Neuronal stem cell (in vitro differentiated cells): ENCODE measurements at regions not wholly inside any gene's neighbourhood (a gene's known extent, or its start where the extent isn't known, plus 50 kb on each side); places are given as distances from the start of the nearest gene placed in this dataset.

Experiments used
- DNase-seq: peaks from one replicate; pipeline ENCODE4 v3.0.0-alpha.2; 2013; ENCODE audit warnings: low spot score
- H2AFZ ChIP-seq: one replicate; pipeline ENCODE4 v1.6.1; 2013; ENCODE audit warnings: mild to moderate bottlenecking, low read length, inconsistent platforms
- H2AK5ac ChIP-seq: 2 replicates; pipeline ENCODE4 v1.6.1; 2013; ENCODE audit warnings: low read depth, mild to moderate bottlenecking, inconsistent platforms, low read length, moderate library complexity, mixed read lengths
- H2BK120ac ChIP-seq: 2 replicates; pipeline ENCODE4 v1.6.1; 2013; ENCODE audit warnings: low read depth, mild to moderate bottlenecking, inconsistent platforms, low read length, moderate library complexity, mixed read lengths
- H2BK12ac ChIP-seq: one replicate; pipeline ENCODE4 v1.6.1; 2013; ENCODE audit warnings: low read length, inconsistent platforms
- H2BK15ac ChIP-seq: 2 replicates; pipeline ENCODE4 v1.6.1; 2013; ENCODE audit warnings: mild to moderate bottlenecking, low read length, inconsistent platforms, mixed read lengths
- H2BK5ac ChIP-seq: one replicate; pipeline ENCODE4 v1.6.1; 2013; ENCODE audit warnings: inconsistent platforms, mild to moderate bottlenecking, low read length, moderate library complexity
- H3K14ac ChIP-seq: one replicate; pipeline ENCODE4 v1.6.1; 2013; ENCODE audit warnings: low read length, inconsistent platforms
- H3K18ac ChIP-seq: 2 replicates; pipeline ENCODE4 v1.6.1; 2013; ENCODE audit warnings: low read length, inconsistent platforms
- H3K23ac ChIP-seq: 2 replicates; pipeline ENCODE4 v1.6.1; 2013; ENCODE audit warnings: low read depth, mild to moderate bottlenecking, mixed read lengths, low read length, inconsistent platforms; ENCODE audit not compliant: poor library complexity
- H3K27ac ChIP-seq: replicated peaks from 3 replicates; pipeline ENCODE4 v1.5.1; 2013; ENCODE audit warnings: low read length, inconsistent platforms
- H3K27me3 ChIP-seq, 3 experiments: 2 replicates each; pipeline ENCODE4 v1.6.1; 2013; ENCODE audit warnings: low read length in 3 of 3, mild to moderate bottlenecking in 2 of 3, inconsistent platforms in 1 of 3, low read depth in 1 of 3, mixed read lengths in 1 of 3, moderate library complexity in 1 of 3; ENCODE audit not compliant: control insufficient read depth in 3 of 3, insufficient read depth in 3 of 3
- H3K36me3 ChIP-seq, 2 donors: replicated peaks in 1 of 2; 2 replicates each; pipeline ENCODE4 v1.6.1; 2013; ENCODE audit warnings: low read length in 2 of 2; ENCODE audit not compliant: control insufficient read depth in 2 of 2, insufficient read depth in 2 of 2
- H3K4ac ChIP-seq: 2 replicates; pipeline ENCODE4 v1.6.1; 2013; ENCODE audit warnings: inconsistent platforms, mild to moderate bottlenecking, low read length, moderate library complexity
- H3K4me1 ChIP-seq, 2 donors: 1 replicate in 1 of 2; 2 replicates in 1 of 2; pipeline ENCODE4 v1.6.1; 2013; ENCODE audit warnings: low read length in 2 of 2, low read depth in 1 of 2; ENCODE audit not compliant: control insufficient read depth in 2 of 2, insufficient read depth in 1 of 2
- H3K4me2 ChIP-seq: one replicate; pipeline ENCODE4 v1.6.1; 2013; ENCODE audit warnings: mild to moderate bottlenecking, low read length, inconsistent platforms; ENCODE audit not compliant: insufficient read depth, poor library complexity, severe bottlenecking
- H3K4me3 ChIP-seq, 2 donors: 2 replicates each; pipeline ENCODE4 v1.5.1; 2013; ENCODE audit warnings: low read length in 2 of 2, mild to moderate bottlenecking in 2 of 2, inconsistent platforms in 1 of 2, moderate library complexity in 1 of 2
- H3K79me1 ChIP-seq: one replicate; pipeline ENCODE4 v1.6.1; 2013; ENCODE audit warnings: low read depth, mild to moderate bottlenecking, inconsistent platforms, low read length, moderate library complexity
- H3K9ac ChIP-seq: one replicate; pipeline ENCODE4 v1.6.1; 2013; ENCODE audit warnings: mild to moderate bottlenecking, low read depth, low read length, inconsistent platforms; ENCODE audit not compliant: poor library complexity
- H3K9me3 ChIP-seq, 2 donors: replicated peaks in 1 of 2; 2 replicates each; pipeline versions ENCODE3 to v1.6.1; 2013; ENCODE audit warnings: low read length in 2 of 2, mild to moderate bottlenecking in 2 of 2, inconsistent platforms in 1 of 2, low read depth in 1 of 2, mixed read lengths in 1 of 2, moderate library complexity in 1 of 2; ENCODE audit not compliant: control insufficient read depth in 2 of 2, insufficient read depth in 1 of 2
- H4K8ac ChIP-seq: one replicate; pipeline ENCODE4 v1.6.1; 2013; ENCODE audit warnings: low read depth, mild to moderate bottlenecking, inconsistent platforms, low read length, moderate library complexity
- H4K91ac ChIP-seq: one replicate; pipeline ENCODE4 v1.6.1; 2013; ENCODE audit warnings: low read length, low read depth, mild to moderate bottlenecking, inconsistent platforms; ENCODE audit not compliant: poor library complexity
- WGBS, 2 donors: extraction: QIAGEN DNeasy Blood & Tissue Kit; methylation state at CpG; one replicate each; pipeline ENCODE4 v1.1.7; 2013; ENCODE audit warnings: missing lambda C conversion rate in 2 of 2, mixed read lengths in 1 of 2; ENCODE audit not compliant: insufficient read length in 2 of 2, insufficient replicate concordance in 1 of 2; ENCODE audit errors: extremely low coverage in 2 of 2; 5-methylcytosine and 5-hydroxymethylcytosine counted together

DNA sequence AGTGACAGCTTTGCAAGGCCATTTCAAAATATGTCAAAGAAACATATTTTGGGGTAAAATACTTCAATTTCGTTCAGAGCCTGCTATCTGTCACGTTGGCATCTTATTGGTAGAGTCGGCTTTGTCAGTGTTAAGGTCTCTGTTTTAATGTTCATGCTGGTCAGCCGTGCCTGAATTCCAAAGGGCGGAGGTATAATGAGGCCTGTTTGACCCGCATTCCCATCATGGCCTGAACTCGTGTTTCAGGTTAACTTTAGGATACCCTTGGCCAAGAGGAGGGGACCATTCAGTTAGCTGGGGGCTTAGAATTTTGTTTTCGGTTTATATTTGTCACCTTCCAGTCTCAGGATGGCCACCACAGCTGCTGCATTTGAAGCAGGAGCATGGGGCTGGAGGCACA, 236.4 kb downstream of the NFATC2 start:
- DNase-seq = no peak
- no peak overlapping the region for H3K14ac ChIP-seq
- peaks cover 0 to 9% of the 10 kb centered on the region in 2 donors for H3K9me3 ChIP-seq
- H2BK12ac ChIP-seq = no peak overlapping the region
- no peaks in the 10 kb centered on the region for H3K79me1 ChIP-seq
- H3K4me2 ChIP-seq = no peak overlapping the region
- no peak overlapping the region for H2AFZ ChIP-seq
- peak overlapping the region; percentile 26 for H2AK5ac ChIP-seq
- H4K91ac ChIP-seq = no peak overlapping the region
- no peak overlapping the region for H3K27ac ChIP-seq
- no peak overlapping the region for H3K9ac ChIP-seq
- H3K23ac ChIP-seq = no peak overlapping the region
- H2BK120ac ChIP-seq = no peak overlapping the region
- H3K4me3 ChIP-seq = no peak overlapping the region
- H2BK5ac ChIP-seq = peak overlapping the region; percentile 69
- no peak overlapping the region for H3K18ac ChIP-seq
- H2BK15ac ChIP-seq = peak overlapping the region; percentile 53
- peaks cover 0 to 11% of the 10 kb centered on the region in 2 donors for H3K4me1 ChIP-seq
- no peak overlapping the region for H4K8ac ChIP-seq
- no peak overlapping the region for H3K4ac ChIP-seq
- no peaks in the 10 kb centered on the region for H3K27me3 ChIP-seq
- H3K36me3 ChIP-seq = no peaks in the 10 kb centered on the region
- WGBS, 2 donors = no CpG with 5 or more reads among the region's 8 CpGs

GRCh38 chr20:51305316-51306052, 237.0 kb downstream of the NFATC2 start:
- H3K14ac ChIP-seq = no peak overlapping the region
- no peak overlapping the region for H3K4me3 ChIP-seq
- no peak overlapping the region for H4K8ac ChIP-seq
- H3K4ac ChIP-seq = no peak overlapping the region
- no peak overlapping the region for H2BK120ac ChIP-seq
- no peak overlapping the region for H4K91ac ChIP-seq
- no peaks in the 10 kb centered on the region for H3K27me3 ChIP-seq
- no peak overlapping the region for H2AK5ac ChIP-seq
- DNase-seq = no peak
- H3K23ac ChIP-seq = no peak overlapping the region
- H3K4me2 ChIP-seq = no peak overlapping the region
- no peak overlapping the region for H3K18ac ChIP-seq
- no peak overlapping the region for H2BK5ac ChIP-seq
- peaks cover 0 to 11% of the 10 kb centered on the region in 2 donors for H3K4me1 ChIP-seq
- H3K79me1 ChIP-seq = no peaks in the 10 kb centered on the region
- H3K27ac ChIP-seq = no peak overlapping the region
- no peak overlapping the region for H2BK12ac ChIP-seq
- peaks cover 0 to 8% of the 10 kb centered on the region in 2 donors for H3K9me3 ChIP-seq
- H2BK15ac ChIP-seq = no peak overlapping the region
- H3K36me3 ChIP-seq = no peaks in the 10 kb centered on the region
- no CpG with 5 or more reads among the region's 6 CpGs for WGBS, 2 donors
- no peak overlapping the region for H3K9ac ChIP-seq
- no peak overlapping the region for H2AFZ ChIP-seq

DNA sequence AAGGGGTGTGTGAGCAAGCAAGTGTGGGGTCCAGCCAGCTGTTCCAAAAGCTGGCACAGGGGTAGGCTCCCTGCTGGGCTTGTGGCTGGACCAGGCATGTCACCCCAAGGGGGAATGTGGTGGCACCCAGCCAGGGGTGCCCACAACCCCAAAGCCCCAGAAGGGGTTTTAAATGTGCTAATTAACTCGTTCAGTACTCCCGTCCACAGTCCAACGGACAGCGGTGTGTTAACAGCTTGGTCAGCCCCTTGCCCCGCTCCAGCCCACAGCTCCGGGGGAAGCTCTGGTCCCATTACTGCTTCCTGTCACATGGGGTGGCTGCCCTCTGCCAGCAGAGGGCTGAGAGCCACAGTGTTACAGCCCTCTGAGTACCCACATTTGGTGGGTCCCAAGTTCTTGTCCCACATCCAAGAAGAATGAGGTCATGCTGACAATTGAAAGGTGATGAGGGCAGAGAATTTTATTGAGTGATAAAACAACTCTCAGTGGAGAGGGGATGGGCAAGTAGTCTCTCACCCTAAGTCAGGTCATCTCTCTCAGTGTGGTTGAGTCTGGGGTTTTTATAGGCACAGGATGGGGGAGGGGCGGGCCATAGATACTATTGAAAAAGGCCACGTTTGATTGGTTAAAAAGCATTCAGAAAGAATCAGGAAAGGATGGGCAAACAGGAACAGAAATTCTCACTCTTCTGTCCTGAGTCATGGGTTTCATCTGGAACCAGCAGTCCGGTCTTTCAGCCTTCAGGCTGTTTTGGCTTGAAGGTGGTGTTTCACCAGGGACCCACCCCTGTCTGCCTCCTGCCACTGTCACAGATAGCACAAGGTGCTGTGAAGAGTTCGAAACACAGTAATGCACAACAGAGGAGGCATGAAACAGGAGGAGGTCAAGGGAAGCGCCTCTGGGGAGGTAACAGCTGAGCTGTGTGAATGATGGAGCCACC, 238.5 kb downstream of the NFATC2 start:
- Histone ChIP-seq H3K23ac (no peak overlapping the region), H3K79me1 (no peaks in the 10 kb centered on the region), H3K27me3 (no peaks in the 10 kb centered on the region), H3K9me3 (peaks cover 8 to 9% of the 10 kb centered on the region in 2 donors), H3K14ac (no peak overlapping the region), H2BK15ac (no peak overlapping the region), H2BK5ac (no peak overlapping the region), H3K4me1 (peaks cover 0 to 11% of the 10 kb centered on the region in 2 donors), H2AFZ (no peak overlapping the region), H3K18ac (no peak overlapping the region), H2AK5ac (no peak overlapping the region), H3K4ac (no peak overlapping the region), H2BK120ac (no peak overlapping the region), H2BK12ac (no peak overlapping the region), H4K91ac (no peak overlapping the region), H3K27ac (no peak overlapping the region), H4K8ac (no peak overlapping the region), H3K36me3 (no peaks in the 10 kb centered on the region), H3K9ac (no peak overlapping the region), H3K4me2 (no peak overlapping the region), H3K4me3 (no peak overlapping the region)
- DNase-seq = no peak
- WGBS, 2 donors = no CpG with 5 or more reads among the region's 11 CpGs

- H3K23ac ChIP-seq = no peak overlapping the region
- no peak overlapping the region for H3K14ac ChIP-seq
- no peak overlapping the region for H3K4me2 ChIP-seq
- H4K8ac ChIP-seq = no peak overlapping the region
- H3K9ac ChIP-seq = no peak overlapping the region
- no peak overlapping the region for H3K4me3 ChIP-seq
- H4K91ac ChIP-seq = no peak overlapping the region
- peaks cover 0 to 6% of the 10 kb centered on the region in 2 donors for H3K4me1 ChIP-seq
- peaks cover 9 to 10% of the 10 kb centered on the region in 2 donors for H3K9me3 ChIP-seq
- H3K27me3 ChIP-seq = no peaks in the 10 kb centered on the region
- no peak overlapping the region for H2BK15ac ChIP-seq
- no peak overlapping the region for H2AK5ac ChIP-seq
- H2BK12ac ChIP-seq = no peak overlapping the region
- no peaks in the 10 kb centered on the region for H3K36me3 ChIP-seq
- no peak overlapping the region for H2BK5ac ChIP-seq
- H3K4ac ChIP-seq = no peak overlapping the region
- H3K79me1 ChIP-seq = no peaks in the 10 kb centered on the region
- H2AFZ ChIP-seq = no peak overlapping the region
- no peak overlapping the region for H3K27ac ChIP-seq
- DNase-seq = no peak
- H3K18ac ChIP-seq = no peak overlapping the region
- no peak overlapping the region for H2BK120ac ChIP-seq
- no CpG with 5 or more reads among the region's 4 CpGs for WGBS, 2 donors
Observed at GRCh38 chr20:51301026-51301425, 241.5 kb downstream of the NFATC2 start.
